ENCODE measurements at regions not wholly inside any gene's neighbourhood (a gene's known extent, or its start where the extent isn't known, plus 50 kb on each side); places are given as distances from the start of the nearest gene placed in this dataset.
"Not testable (repeated sequence)": the region's sequence is repeated elsewhere in the genome, so short reads cannot be mapped to it uniquely, and the experiment has no call there.

DNA sequence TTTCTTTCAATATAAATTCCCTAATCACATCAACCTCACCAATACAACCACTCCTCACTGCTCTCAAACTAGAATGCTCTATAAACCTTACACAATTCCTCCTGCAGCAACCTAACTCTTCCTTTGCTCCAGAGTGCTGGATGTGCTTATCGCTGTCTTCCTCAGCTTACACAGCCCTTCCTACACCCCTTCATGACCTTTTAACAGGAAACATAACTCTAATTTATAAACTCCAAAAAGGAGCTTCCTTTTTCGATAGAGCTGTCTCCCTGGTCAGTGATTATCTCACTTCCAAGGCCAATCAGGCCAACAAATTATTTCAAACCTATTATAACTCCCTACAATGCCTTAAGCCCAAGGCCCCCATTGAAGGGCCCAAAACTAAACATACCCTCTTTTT, 78.8 kb downstream of the COQ2 start:
- no peak for TF ChIP-seq CTCF (IDR thresholded peaks at IDR 0.05)
- no peak overlapping the region for H3K27ac ChIP-seq
- DNase-seq: no peak
- no peaks in the 10 kb centered on the region for H3K36me3 ChIP-seq
- intact Hi-C loops (cut with DNase I; ENCODE audit: low total_unique reads): no loop called here
- H3K27me3 ChIP-seq: no peaks in the 10 kb centered on the region
- no peak overlapping the region for H3K4me3 ChIP-seq
- peaks cover 0 to 10% (median 0%) of the 10 kb centered on the region in 4 donors for H3K4me1 ChIP-seq
- H3K9me3 ChIP-seq: no peaks in the 10 kb centered on the region

GRCh38 chr4:83204731-83205130, 79.9 kb downstream of the COQ2 start:
- Histone ChIP-seq H3K27ac (no peak overlapping the region), H3K4me3 (no peak overlapping the region), H3K36me3 (no peaks in the 10 kb centered on the region), H3K9me3 (no peaks in the 10 kb centered on the region), H3K4me1 (peaks cover 0 to 10% (median 0%) of the 10 kb centered on the region in 4 donors), H3K27me3 (no peaks in the 10 kb centered on the region)
- intact Hi-C loops (cut with DNase I; ENCODE audit: low total_unique reads): no loop called here
- no peak for DNase-seq
- no peak for TF ChIP-seq CTCF (IDR thresholded peaks at IDR 0.05)

- TF ChIP-seq CTCF (IDR thresholded peaks at IDR 0.05): no peak
- intact Hi-C loops (cut with DNase I; ENCODE audit: low total_unique reads): no loop called here
- no peaks in the 10 kb centered on the region for H3K9me3 ChIP-seq
- no peak for DNase-seq
- H3K4me1 ChIP-seq: no peaks in the 10 kb centered on the region
- H3K27ac ChIP-seq: no peak overlapping the region
- no peaks in the 10 kb centered on the region for H3K36me3 ChIP-seq
- H3K4me3 ChIP-seq: no peak overlapping the region
- no peaks in the 10 kb centered on the region for H3K27me3 ChIP-seq
Observed at GRCh38 chr4:83201761-83202160, 82.8 kb downstream of the COQ2 start.

- no peak overlapping the region for H3K4me3 ChIP-seq
- H3K27ac ChIP-seq: no peak overlapping the region
- peak in 1 of 2 donors; percentile 37 for DNase-seq
Observed at GRCh38 chr4:83197555-83198235, 83.2 kb upstream of the PLAC8 start.

GRCh38 chr4:83196921-83197320, 82.4 kb upstream of the PLAC8 start:
- TF ChIP-seq CTCF (IDR thresholded peaks at IDR 0.05): no peak
- intact Hi-C loops (cut with DNase I; ENCODE audit: low total_unique reads): no loop called here
- H3K36me3 ChIP-seq: no peaks in the 10 kb centered on the region
- no peak overlapping the region for H3K27ac ChIP-seq
- no peaks in the 10 kb centered on the region for H3K9me3 ChIP-seq
- no peaks in the 10 kb centered on the region for H3K27me3 ChIP-seq
- H3K4me1 ChIP-seq: no peaks in the 10 kb centered on the region
- no peak overlapping the region for H3K4me3 ChIP-seq
- no peak for DNase-seq

More at GRCh38 chr4:83197555-83198235, 83.2 kb upstream of the PLAC8 start:
- intact Hi-C loops (cut with DNase I; ENCODE audit: low total_unique reads): no loop called here
- no peaks in the 10 kb centered on the region for H3K27me3 ChIP-seq
- H3K36me3 ChIP-seq: no peaks in the 10 kb centered on the region
- H3K4me1 ChIP-seq: no peaks in the 10 kb centered on the region
- TF ChIP-seq CTCF (IDR thresholded peaks at IDR 0.05): no peak
- H3K9me3 ChIP-seq: no peaks in the 10 kb centered on the region

DNA sequence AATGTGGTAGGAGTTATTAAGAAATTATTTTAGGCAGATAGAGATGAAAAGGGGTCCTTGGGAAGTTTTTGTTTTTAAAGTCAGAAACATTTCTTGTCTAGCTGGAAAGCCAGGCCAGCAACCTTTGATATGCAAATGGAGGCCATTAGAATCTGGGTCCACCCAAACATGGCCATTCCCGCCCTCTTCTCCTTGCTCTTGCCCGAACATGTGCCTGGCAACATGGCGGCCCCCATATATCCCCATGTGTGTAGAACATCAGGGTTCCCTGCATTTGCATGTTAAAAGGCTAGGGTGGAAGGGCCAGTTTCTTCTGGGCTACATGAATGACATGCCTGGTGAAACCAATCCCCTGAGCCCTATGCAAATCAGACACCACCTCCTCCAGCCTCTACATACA, 80.7 kb upstream of the PLAC8 start:
- Histone ChIP-seq H3K4me1 (no peaks in the 10 kb centered on the region), H3K27ac (no peak overlapping the region), H3K36me3 (no peaks in the 10 kb centered on the region), H3K9me3 (no peaks in the 10 kb centered on the region), H3K4me3 (no peak overlapping the region), H3K27me3 (no peaks in the 10 kb centered on the region)
- no peak for DNase-seq
- TF ChIP-seq CTCF (IDR thresholded peaks at IDR 0.05): no peak
- intact Hi-C loops (cut with DNase I; ENCODE audit: low total_unique reads): no loop called here

DNA sequence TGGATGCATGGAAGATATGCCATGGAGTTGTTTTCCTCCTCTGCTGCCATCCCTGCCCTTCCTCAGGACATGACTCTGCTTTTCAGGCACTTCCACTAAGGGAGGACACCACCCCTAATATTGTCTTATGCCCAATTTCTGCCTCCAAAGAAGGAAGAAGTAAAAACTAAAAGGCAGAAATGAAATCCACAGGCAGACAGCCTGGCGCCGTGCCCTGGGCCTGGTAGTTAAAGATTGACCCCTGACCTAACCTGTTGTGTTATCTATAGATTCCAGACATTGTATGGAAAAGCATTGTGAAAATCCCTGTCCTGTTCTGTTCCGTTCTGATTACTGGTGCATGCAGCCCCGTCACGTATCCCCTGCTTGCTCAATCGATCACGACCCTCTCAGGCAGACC, 80.1 kb upstream of the PLAC8 start:
- intact Hi-C loops (cut with DNase I; ENCODE audit: low total_unique reads); H3K4me1 ChIP-seq; H3K27me3 ChIP-seq; H3K27ac ChIP-seq; H3K9me3 ChIP-seq; H3K36me3 ChIP-seq; H3K4me3 ChIP-seq: not testable (repeated sequence)
- peak in 1 of 2 donors; percentile 25 for DNase-seq
